Heart left ventricle (tissue), 13 donors: ENCODE measurements at regions not wholly inside any gene's neighbourhood (a gene's known extent, or its start where the extent isn't known, plus 50 kb on each side); places are given as distances from the start of the nearest gene placed in this dataset.

ENCODE experiments used
- CTCF ChIP-seq, 12 donors: fragments of 200-600 bp; sonication (generic) in 4 of 12; IDR thresholded peaks; one replicate each; pipeline versions ENCODE4 v1.5.0 to v1.8.0; 2018 to 2022; ENCODE audit warnings: antibody characterized with exemption in 12 of 12, mild to moderate bottlenecking in 5 of 12
- POLR2A ChIP-seq, 2 donors: fragments of 450-650 bp; IDR thresholded peaks; one replicate each; pipeline ENCODE4 v1.6.1; 2017; ENCODE audit warnings: antibody characterized with exemption in 2 of 2, mild to moderate bottlenecking in 2 of 2, moderate library complexity in 2 of 2
- donor health status: ischemic (EF 13 %, LVEDD 7.1; RV severe dilation, severe dysfunction).
- donor health status: DM: no; HTN: yes; CAD: no.
- donor health status: DM: no; HTN: no; CAD: no.
- donor health status: ischemic (EF 25% LVEDD 6.9; RV normal size, moderate dysfunction).
- donor health status: ischemic (EF 25% LVEDD 5.7; RV mildly dilated, moderate dysfunction).
- donor health status: ischemic (EF 35%, LVEDD 5.7; RV mildly dilated, moderate dysfunction).
- donor health status: nonischemic (EF 11% LVEDD 7.7; RV severe dilation, severe dysfunction).
- donor health status: DM: yes; HTN: yes; CAD: no.
- donor health status: PGD.
- donor health status: ischemic (EF 29% LVEDD 5.4; RV normal size, mild dysfunction).
- donor health status: nonischemic (EF 23%, LVEDD 6.1; RV moderate dilation, normal function).

- no peak for TF ChIP-seq CTCF (IDR thresholded peaks at IDR 0.05)
- no peak for TF ChIP-seq POLR2A (IDR thresholded peaks at IDR 0.05)
Measured at GRCh38 chr1:55689800-55690199, 474.6 kb upstream of the USP24 start.
